ENCODE measurements at regions not wholly inside any gene's neighbourhood (a gene's known extent, or its start where the extent isn't known, plus 50 kb on each side); places are given as distances from the start of the nearest gene placed in this dataset.
"Not testable (repeated sequence)": the region's sequence is repeated elsewhere in the genome, so short reads cannot be mapped to it uniquely, and the experiment has no call there.

- not testable (repeated sequence) for TF ChIP-seq CTCF, EZH2phosphoT487 (IDR thresholded peaks at IDR 0.05; ENCODE audit: low read length)
Measured at GRCh38 chr12:59346248-59346647, 249.6 kb upstream of the SLC16A7 start.

Measured in MM.1S (cell line).